ENCODE measurements at regions not wholly inside any gene's neighbourhood (a gene's known extent, or its start where the extent isn't known, plus 50 kb on each side); places are given as distances from the start of the nearest gene placed in this dataset.

GRCh38 chr12:74379114-74379513 is 158.5 kb upstream of the ATXN7L3B start:
- DNase-seq, result no peak
- ChIA-PET CTCF (no interaction called here), POLR2A (ENCODE audit: unreplicated experiment) (no interaction called here)
- H3K27me3 ChIP-seq (ENCODE audit: insufficient read depth, low read depth), result no peaks in the 10 kb centered on the region
- H3K9me3 ChIP-seq (ENCODE audit: insufficient read depth, low read depth), result no peaks in the 10 kb centered on the region
- no peaks in the 10 kb centered on the region for H3F3A ChIP-seq (ENCODE audit: insufficient read depth, low read depth)
- H3K4me3 ChIP-seq, result no peak overlapping the region
- no TSS peak for BruUV-seq (replicated peaks)
- intact Hi-C loops (cut with micrococcal nuclease; ENCODE audit: unreplicated experiment), result no loop called here
- no peaks in the 10 kb centered on the region for H3K4me1 ChIP-seq (replicated peaks; ENCODE audit: insufficient read depth)
- H3K9me2 ChIP-seq (ENCODE audit: insufficient read depth), result no peaks in the 10 kb centered on the region
- no peak overlapping the region for H3K27ac ChIP-seq
- no peak overlapping the region for H3K4me2 ChIP-seq
- H3K79me2 ChIP-seq (ENCODE audit: low read depth), result no peaks in the 10 kb centered on the region
- no peak overlapping the region for H2AFZ ChIP-seq
- H4K20me1 ChIP-seq (ENCODE audit: insufficient read depth), result no peaks in the 10 kb centered on the region; the same call in 1 of the 2 replicates
- no peak for TF ChIP-seq CTCF (conservative IDR thresholded peaks at IDR 0.05)
- TF ChIP-seq EZH2 (IDR thresholded peaks at IDR 0.05; ENCODE audit: low read depth), result no peak
- no peaks in the 10 kb centered on the region for H3K36me3 ChIP-seq (ENCODE audit: low read depth)

- Histone ChIP-seq H3K36me3 (ENCODE audit: low read depth) (no peaks in the 10 kb centered on the region), H4K20me1 (ENCODE audit: insufficient read depth) (no peaks in the 10 kb centered on the region; the same call in 1 of the 2 replicates), H3K9me2 (ENCODE audit: insufficient read depth) (no peaks in the 10 kb centered on the region), H3K4me1 (replicated peaks; ENCODE audit: insufficient read depth) (no peaks in the 10 kb centered on the region), H2AFZ (no peak overlapping the region), H3F3A (ENCODE audit: insufficient read depth, low read depth) (no peaks in the 10 kb centered on the region), H3K79me2 (ENCODE audit: low read depth) (no peaks in the 10 kb centered on the region), H3K4me2 (no peak overlapping the region), H3K27ac (no peak overlapping the region), H3K27me3 (ENCODE audit: insufficient read depth, low read depth) (no peaks in the 10 kb centered on the region), H3K4me3 (no peak overlapping the region), H3K9me3 (ENCODE audit: insufficient read depth, low read depth) (no peaks in the 10 kb centered on the region)
- CTCF ChIA-PET, result no interaction called here
- no peak for DNase-seq
- TF ChIP-seq EZH2 (IDR thresholded peaks at IDR 0.05; ENCODE audit: low read depth) (no peak), CTCF (conservative IDR thresholded peaks at IDR 0.05) (no peak)
- POLR2A ChIA-PET (ENCODE audit: unreplicated experiment), result no interaction called here
- no TSS peak for BruUV-seq (replicated peaks)
- intact Hi-C loops (cut with micrococcal nuclease; ENCODE audit: unreplicated experiment), result no loop called here
These were observed 155.7 kb upstream of the ATXN7L3B start for GRCh38 chr12:74381958-74382357.

- BruUV-seq (replicated peaks), result no TSS peak
- CTCF ChIA-PET, result no interaction called here
- intact Hi-C loops (cut with micrococcal nuclease; ENCODE audit: unreplicated experiment), result no loop called here
These were observed 154.7 kb upstream of the ATXN7L3B start for GRCh38 chr12:74382983-74383382.

GRCh38 chr12:74391283-74391682 is 146.4 kb upstream of the ATXN7L3B start:
- H3K36me3 ChIP-seq (ENCODE audit: low read depth), result no peaks in the 10 kb centered on the region
- no peaks in the 10 kb centered on the region for H3K4me1 ChIP-seq (replicated peaks; ENCODE audit: insufficient read depth)
- H3K9me2 ChIP-seq (ENCODE audit: insufficient read depth), result no peaks in the 10 kb centered on the region
- POLR2A ChIA-PET (ENCODE audit: unreplicated experiment), result no interaction called here
- no peaks in the 10 kb centered on the region for H3K79me2 ChIP-seq (ENCODE audit: low read depth)
- H3F3A ChIP-seq (ENCODE audit: insufficient read depth, low read depth), result no peaks in the 10 kb centered on the region
- TF ChIP-seq CTCF (conservative IDR thresholded peaks at IDR 0.05) (no peak), EZH2 (IDR thresholded peaks at IDR 0.05; ENCODE audit: low read depth) (no peak)
- BruUV-seq (replicated peaks), result no TSS peak
- no peak overlapping the region for H3K27ac ChIP-seq
- no peak overlapping the region for H3K4me2 ChIP-seq
- H4K20me1 ChIP-seq (ENCODE audit: insufficient read depth), result no peaks in the 10 kb centered on the region
- CTCF ChIA-PET, result no interaction called here
- no peak overlapping the region for H3K4me3 ChIP-seq
- no peaks in the 10 kb centered on the region for H3K9me3 ChIP-seq (ENCODE audit: insufficient read depth, low read depth)
- intact Hi-C loops (cut with micrococcal nuclease; ENCODE audit: unreplicated experiment), result no loop called here
- no peak overlapping the region for H2AFZ ChIP-seq
- no peaks in the 10 kb centered on the region for H3K27me3 ChIP-seq (ENCODE audit: insufficient read depth, low read depth)
- DNase-seq, result no peak

More at GRCh38 chr12:74382983-74383382, 154.7 kb upstream of the ATXN7L3B start:
- POLR2A ChIA-PET (ENCODE audit: unreplicated experiment), result no interaction called here
- Histone ChIP-seq H3K4me3 (no peak overlapping the region), H3K4me2 (no peak overlapping the region), H3K36me3 (ENCODE audit: low read depth) (no peaks in the 10 kb centered on the region), H3K4me1 (replicated peaks; ENCODE audit: insufficient read depth) (no peaks in the 10 kb centered on the region), H3F3A (ENCODE audit: insufficient read depth, low read depth) (no peaks in the 10 kb centered on the region), H3K27me3 (ENCODE audit: insufficient read depth, low read depth) (no peaks in the 10 kb centered on the region), H4K20me1 (ENCODE audit: insufficient read depth) (no peaks in the 10 kb centered on the region), H3K9me3 (ENCODE audit: insufficient read depth, low read depth) (no peaks in the 10 kb centered on the region), H2AFZ (no peak overlapping the region), H3K27ac (no peak overlapping the region), H3K79me2 (ENCODE audit: low read depth) (no peaks in the 10 kb centered on the region), H3K9me2 (ENCODE audit: insufficient read depth) (no peaks in the 10 kb centered on the region)
- TF ChIP-seq EZH2 (IDR thresholded peaks at IDR 0.05; ENCODE audit: low read depth), result no peak
- no peak for DNase-seq
